ENCODE measurements at regions not wholly inside any gene's neighbourhood (a gene's known extent, or its start where the extent isn't known, plus 50 kb on each side); places are given as distances from the start of the nearest gene placed in this dataset.

GRCh38 chr2:16102976-16103380 is 162.6 kb downstream of the MYCN start:
- TF ChIP-seq CTCF (IDR thresholded peaks at IDR 0.05 in 8 of 11, conservative IDR thresholded peaks at IDR 0.05 in 3 of 11): no peak
- no peak for TF ChIP-seq POLR2AphosphoS5 (IDR thresholded peaks at IDR 0.05)
- TF ChIP-seq POLR2A (IDR thresholded peaks at IDR 0.05): no peak
